ENCODE measurements at regions not wholly inside any gene's neighbourhood (a gene's known extent, or its start where the extent isn't known, plus 50 kb on each side); places are given as distances from the start of the nearest gene placed in this dataset.

- TF ChIP-seq, protein P1, sequence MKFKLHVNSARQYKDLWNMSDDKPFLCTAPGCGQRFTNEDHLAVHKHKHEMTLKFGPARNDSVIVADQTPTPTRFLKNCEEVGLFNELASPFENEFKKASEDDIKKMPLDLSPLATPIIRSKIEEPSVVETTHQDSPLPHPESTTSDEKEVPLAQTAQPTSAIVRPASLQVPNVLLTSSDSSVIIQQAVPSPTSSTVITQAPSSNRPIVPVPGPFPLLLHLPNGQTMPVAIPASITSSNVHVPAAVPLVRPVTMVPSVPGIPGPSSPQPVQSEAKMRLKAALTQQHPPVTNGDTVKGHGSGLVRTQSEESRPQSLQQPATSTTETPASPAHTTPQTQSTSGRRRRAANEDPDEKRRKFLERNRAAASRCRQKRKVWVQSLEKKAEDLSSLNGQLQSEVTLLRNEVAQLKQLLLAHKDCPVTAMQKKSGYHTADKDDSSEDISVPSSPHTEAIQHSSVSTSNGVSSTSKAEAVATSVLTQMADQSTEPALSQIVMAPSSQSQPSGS (IDR thresholded peaks at IDR 0.05; ENCODE audit: low read length) = no peak
- TF ChIP-seq ATF3 (IDR thresholded peaks at IDR 0.05; ENCODE audit: borderline replicate concordance, extremely low read depth, low read depth, low read length) (no peak), ZNF274 (IDR thresholded peaks at IDR 0.05; ENCODE audit: insufficient read depth, insufficient read length) (no peak), KAT2A (conservative IDR thresholded peaks at IDR 0.05; ENCODE audit: control insufficient read depth, low read depth, low read length) (no peak), POLR2A (IDR thresholded peaks at IDR 0.05; ENCODE audit: low read depth, low read length) (no peak), SMC3 (IDR thresholded peaks at IDR 0.05; ENCODE audit: borderline replicate concordance, low read length) (no peak), RCOR1 (conservative IDR thresholded peaks at IDR 0.05; ENCODE audit: low read depth, low read length) (no peak), MLLT1 (IDR thresholded peaks at IDR 0.05) (no peak), BACH1 (IDR thresholded peaks at IDR 0.05; ENCODE audit: borderline replicate concordance) (no peak), BRCA1 (IDR thresholded peaks at IDR 0.05; ENCODE audit: low read depth, low read length) (no peak)
- TF ChIP-seq, protein P2, sequence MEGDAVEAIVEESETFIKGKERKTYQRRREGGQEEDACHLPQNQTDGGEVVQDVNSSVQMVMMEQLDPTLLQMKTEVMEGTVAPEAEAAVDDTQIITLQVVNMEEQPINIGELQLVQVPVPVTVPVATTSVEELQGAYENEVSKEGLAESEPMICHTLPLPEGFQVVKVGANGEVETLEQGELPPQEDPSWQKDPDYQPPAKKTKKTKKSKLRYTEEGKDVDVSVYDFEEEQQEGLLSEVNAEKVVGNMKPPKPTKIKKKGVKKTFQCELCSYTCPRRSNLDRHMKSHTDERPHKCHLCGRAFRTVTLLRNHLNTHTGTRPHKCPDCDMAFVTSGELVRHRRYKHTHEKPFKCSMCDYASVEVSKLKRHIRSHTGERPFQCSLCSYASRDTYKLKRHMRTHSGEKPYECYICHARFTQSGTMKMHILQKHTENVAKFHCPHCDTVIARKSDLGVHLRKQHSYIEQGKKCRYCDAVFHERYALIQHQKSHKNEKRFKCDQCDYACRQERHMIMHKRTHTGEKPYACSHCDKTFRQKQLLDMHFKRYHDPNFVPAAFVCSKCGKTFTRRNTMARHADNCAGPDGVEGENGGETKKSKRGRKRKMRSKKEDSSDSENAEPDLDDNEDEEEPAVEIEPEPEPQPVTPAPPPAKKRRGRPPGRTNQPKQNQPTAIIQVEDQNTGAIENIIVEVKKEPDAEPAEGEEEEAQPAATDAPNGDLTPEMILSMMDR (IDR thresholded peaks at IDR 0.05 in 2 of 3, conservative IDR thresholded peaks at IDR 0.05 in 1 of 3; ENCODE audit: control insufficient read depth in 2 of 3, extremely low read depth in 1 of 3, insufficient read depth in 1 of 3, low read depth in 3 of 3, low read length in 3 of 3) = no peak
Measured at GRCh38 chr5:23703940-23704855, 196.8 kb downstream of the PRDM9 start.

Measured in GM12878 (cell line).